BLaER1 (cell line): ENCODE measurements at regions not wholly inside any gene's neighbourhood (a gene's known extent, or its start where the extent isn't known, plus 50 kb on each side); places are given as distances from the start of the nearest gene placed in this dataset.

Source experiments
- H3K27ac ChIP-seq: shearing (Covaris generic); formaldehyde crosslinking; 2 replicates; pipeline ENCODE4 v1.8.1; 2022
- H3K27me3 ChIP-seq: shearing (Covaris generic); formaldehyde crosslinking; 2 replicates; pipeline ENCODE4 v1.8.1; 2022
- H3K36me3 ChIP-seq: shearing (Covaris generic); formaldehyde crosslinking; 2 replicates; pipeline ENCODE4 v1.8.1; 2022
- H3K4me1 ChIP-seq: shearing (Covaris generic); formaldehyde crosslinking; 2 replicates; pipeline ENCODE4 v1.8.1; 2022
- H3K4me2 ChIP-seq: shearing (Covaris generic); formaldehyde crosslinking; 2 replicates; pipeline ENCODE4 v1.8.1; 2022
- H3K4me3 ChIP-seq: shearing (Covaris generic); formaldehyde crosslinking; 2 replicates; pipeline ENCODE4 v1.8.1; 2022
- H3K9ac ChIP-seq: shearing (Covaris generic); formaldehyde crosslinking; 2 replicates; pipeline ENCODE4 v1.8.1; 2022
- H3K9me3 ChIP-seq: shearing (Covaris generic); formaldehyde crosslinking; 2 replicates; pipeline ENCODE4 v1.8.1; 2022
- H4K20me1 ChIP-seq: shearing (Covaris generic); formaldehyde crosslinking; 2 replicates; pipeline ENCODE4 v1.8.1; 2022
- Cebpa-rat ChIP-seq: shearing (Covaris generic); IDR thresholded peaks from 2 replicates; pipeline ENCODE4 v1.8.1; 2022

DNA sequence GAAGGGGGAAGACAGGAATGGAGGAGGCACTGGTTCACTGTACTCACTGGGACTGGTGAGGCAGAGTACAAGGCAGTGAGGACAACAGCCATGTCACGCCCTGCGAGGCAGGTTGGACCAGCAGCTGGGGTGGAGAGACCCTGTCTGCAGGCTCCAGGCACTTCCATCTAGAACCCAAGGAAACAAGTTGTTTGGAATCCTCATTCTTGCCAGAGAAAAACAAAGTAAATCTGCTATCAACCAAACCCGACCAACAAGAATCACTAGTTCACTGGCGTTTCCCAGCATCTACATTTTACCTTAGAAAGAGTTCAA, 98.5 kb upstream of the CDYL start:
- Histone ChIP-seq H3K4me1 (peaks cover 6% of the 10 kb centered on the region; the same call in 1 of the 2 replicates), H3K27me3 (no peaks in the 10 kb centered on the region), H3K4me3 (no peak overlapping the region), H3K9me3 (no peaks in the 10 kb centered on the region), H3K27ac (no peak overlapping the region), H4K20me1 (no peaks in the 10 kb centered on the region), H3K4me2 (no peak overlapping the region), H3K36me3 (no peaks in the 10 kb centered on the region), H3K9ac (no peak overlapping the region)
- TF ChIP-seq Cebpa-rat: no peak

DNA sequence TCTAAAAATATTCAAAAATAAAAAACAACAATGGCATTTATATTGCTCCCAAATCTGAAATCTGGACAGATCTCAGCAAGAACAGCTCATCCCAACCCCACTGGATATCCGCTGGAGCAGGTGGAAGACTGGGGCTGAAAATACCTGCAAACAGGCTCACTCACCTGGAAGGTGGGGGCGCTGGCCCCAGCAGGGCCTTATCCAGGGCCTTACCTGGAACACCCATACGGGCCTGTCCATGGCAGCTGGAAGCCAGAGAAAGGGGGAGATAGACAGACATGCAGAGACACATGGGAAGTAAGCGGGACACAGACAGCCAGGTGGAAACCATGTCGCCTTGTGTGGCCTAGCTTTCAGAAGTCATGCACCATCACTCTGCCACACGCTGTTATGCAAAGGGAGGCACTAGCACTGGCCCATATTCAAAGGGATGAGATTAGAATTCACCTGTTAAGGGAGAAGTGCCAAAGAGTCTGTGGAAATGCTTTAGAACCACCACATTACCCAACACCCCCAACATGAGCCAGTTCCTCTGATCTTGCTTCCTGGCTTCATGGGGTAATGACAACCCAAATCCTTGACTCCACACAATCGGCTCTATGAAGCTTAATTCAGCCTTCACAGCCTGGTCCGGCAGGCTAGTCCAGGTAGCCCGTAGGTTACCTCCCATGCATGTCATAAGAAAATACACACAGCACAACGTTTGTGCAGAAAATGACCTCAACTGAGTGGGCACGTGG, 99.0 kb upstream of the CDYL start:
- peaks cover under 1% of the 10 kb centered on the region; the same call in 1 of the 2 replicates for H3K4me1 ChIP-seq
- H3K4me2 ChIP-seq: no peak overlapping the region
- H4K20me1 ChIP-seq: no peaks in the 10 kb centered on the region
- H3K4me3 ChIP-seq: no peak overlapping the region
- H3K27ac ChIP-seq: no peak overlapping the region
- H3K36me3 ChIP-seq: no peaks in the 10 kb centered on the region
- TF ChIP-seq Cebpa-rat: no peak
- no peaks in the 10 kb centered on the region for H3K9me3 ChIP-seq
- H3K9ac ChIP-seq: no peak overlapping the region
- no peaks in the 10 kb centered on the region for H3K27me3 ChIP-seq

DNA sequence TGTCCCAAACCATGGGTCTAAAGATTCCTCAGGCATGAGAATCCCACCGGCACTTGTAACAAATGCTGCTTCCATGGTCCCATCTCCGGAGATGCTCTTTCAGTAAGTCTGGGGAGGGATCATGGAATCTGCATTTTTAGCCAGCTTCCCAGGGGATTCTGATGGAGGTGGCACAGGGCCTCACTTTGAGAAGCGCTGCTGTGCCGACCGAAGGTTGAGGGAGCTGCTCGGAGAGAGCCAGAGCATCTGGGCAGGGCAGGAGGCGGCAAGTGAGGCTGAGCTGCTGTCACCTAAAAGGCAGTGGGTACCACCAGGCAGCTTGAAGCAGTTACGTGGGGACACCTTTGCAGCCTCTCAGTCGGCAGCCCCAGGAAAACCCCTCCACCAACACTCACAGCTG, 100.2 kb upstream of the CDYL start:
- Histone ChIP-seq H3K27ac (no peak overlapping the region), H3K9ac (no peak overlapping the region), H3K36me3 (no peaks in the 10 kb centered on the region), H3K27me3 (no peaks in the 10 kb centered on the region), H3K4me1 (no peaks in the 10 kb centered on the region), H3K4me3 (no peak overlapping the region), H3K9me3 (no peaks in the 10 kb centered on the region), H3K4me2 (no peak overlapping the region), H4K20me1 (no peaks in the 10 kb centered on the region)
- TF ChIP-seq Cebpa-rat: no peak

- H3K4me1 ChIP-seq: no peaks in the 10 kb centered on the region
- H3K4me2 ChIP-seq: no peak overlapping the region
- H3K9ac ChIP-seq: no peak overlapping the region
- no peak overlapping the region for H3K4me3 ChIP-seq
- no peaks in the 10 kb centered on the region for H4K20me1 ChIP-seq
- no peaks in the 10 kb centered on the region for H3K9me3 ChIP-seq
- H3K27ac ChIP-seq: no peak overlapping the region
- H3K36me3 ChIP-seq: no peaks in the 10 kb centered on the region
- no peak for TF ChIP-seq Cebpa-rat
- no peaks in the 10 kb centered on the region for H3K27me3 ChIP-seq
These were observed 101.1 kb upstream of the CDYL start for GRCh38 chr6:4675121-4675520.

GRCh38 chr6:4673861-4674260, 102.3 kb upstream of the CDYL start:
- Histone ChIP-seq H3K9ac (no peak overlapping the region), H3K4me1 (no peaks in the 10 kb centered on the region), H3K4me2 (no peak overlapping the region), H3K27ac (no peak overlapping the region), H3K4me3 (no peak overlapping the region), H3K27me3 (no peaks in the 10 kb centered on the region), H3K36me3 (no peaks in the 10 kb centered on the region), H3K9me3 (no peaks in the 10 kb centered on the region), H4K20me1 (no peaks in the 10 kb centered on the region)
- TF ChIP-seq Cebpa-rat: no peak

- no peaks in the 10 kb centered on the region for H3K4me1 ChIP-seq
- TF ChIP-seq Cebpa-rat: no peak
- no peak overlapping the region for H3K27ac ChIP-seq
- no peaks in the 10 kb centered on the region for H3K36me3 ChIP-seq
- no peak overlapping the region for H3K4me3 ChIP-seq
- no peaks in the 10 kb centered on the region for H3K9me3 ChIP-seq
- no peak overlapping the region for H3K9ac ChIP-seq
- H3K27me3 ChIP-seq: no peaks in the 10 kb centered on the region
- no peak overlapping the region for H3K4me2 ChIP-seq
- H4K20me1 ChIP-seq: no peaks in the 10 kb centered on the region
These were observed 103.4 kb upstream of the CDYL start for GRCh38 chr6:4672772-4673171.

DNA sequence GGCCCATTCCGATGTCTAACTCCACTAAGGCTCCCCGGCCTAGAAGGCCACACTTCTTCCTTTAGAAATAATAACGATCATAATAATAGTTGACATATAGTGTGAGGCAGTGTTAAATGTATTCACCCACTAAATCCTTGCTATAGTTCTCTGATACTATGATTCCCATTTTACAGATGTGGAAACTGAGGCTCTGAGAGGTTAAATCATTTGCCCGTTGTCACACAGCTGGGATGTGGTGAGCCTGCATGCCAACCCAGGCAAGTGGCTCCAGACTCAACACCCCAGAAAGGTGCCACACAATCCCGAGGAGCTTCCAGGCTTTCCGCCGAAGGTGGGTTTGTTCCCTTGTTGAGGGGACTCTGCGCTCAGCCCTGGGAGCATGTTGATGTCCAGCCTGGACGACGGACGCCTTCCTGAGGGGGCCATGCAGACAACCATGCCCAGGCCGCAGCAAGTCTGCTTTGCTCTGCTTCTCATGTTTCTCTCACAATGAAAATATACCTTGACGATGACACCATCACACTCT, 104.6 kb upstream of the CDYL start:
- Histone ChIP-seq H3K9ac (no peak overlapping the region), H4K20me1 (no peaks in the 10 kb centered on the region), H3K27me3 (no peaks in the 10 kb centered on the region), H3K36me3 (no peaks in the 10 kb centered on the region), H3K9me3 (no peaks in the 10 kb centered on the region), H3K4me1 (no peaks in the 10 kb centered on the region), H3K4me3 (no peak overlapping the region), H3K27ac (no peak overlapping the region), H3K4me2 (no peak overlapping the region)
- no peak for TF ChIP-seq Cebpa-rat

GRCh38 chr6:4670824-4671409, 105.3 kb upstream of the CDYL start:
- no peak for TF ChIP-seq Cebpa-rat

GRCh38 chr6:4670290-4670689, 105.9 kb upstream of the CDYL start:
- TF ChIP-seq Cebpa-rat: no peak
- Histone ChIP-seq H3K9ac (no peak overlapping the region), H3K4me2 (no peak overlapping the region), H4K20me1 (no peaks in the 10 kb centered on the region), H3K4me1 (no peaks in the 10 kb centered on the region), H3K9me3 (no peaks in the 10 kb centered on the region), H3K27me3 (no peaks in the 10 kb centered on the region), H3K4me3 (no peak overlapping the region), H3K27ac (no peak overlapping the region), H3K36me3 (no peaks in the 10 kb centered on the region)

More at GRCh38 chr6:4670824-4671409, 105.3 kb upstream of the CDYL start:
- H4K20me1 ChIP-seq: no peaks in the 10 kb centered on the region
- no peak overlapping the region for H3K4me2 ChIP-seq
- H3K9ac ChIP-seq: no peak overlapping the region
- H3K27ac ChIP-seq: no peak overlapping the region
- no peaks in the 10 kb centered on the region for H3K9me3 ChIP-seq
- no peak overlapping the region for H3K4me3 ChIP-seq
- H3K36me3 ChIP-seq: no peaks in the 10 kb centered on the region
- no peaks in the 10 kb centered on the region for H3K27me3 ChIP-seq
- no peaks in the 10 kb centered on the region for H3K4me1 ChIP-seq

DNA sequence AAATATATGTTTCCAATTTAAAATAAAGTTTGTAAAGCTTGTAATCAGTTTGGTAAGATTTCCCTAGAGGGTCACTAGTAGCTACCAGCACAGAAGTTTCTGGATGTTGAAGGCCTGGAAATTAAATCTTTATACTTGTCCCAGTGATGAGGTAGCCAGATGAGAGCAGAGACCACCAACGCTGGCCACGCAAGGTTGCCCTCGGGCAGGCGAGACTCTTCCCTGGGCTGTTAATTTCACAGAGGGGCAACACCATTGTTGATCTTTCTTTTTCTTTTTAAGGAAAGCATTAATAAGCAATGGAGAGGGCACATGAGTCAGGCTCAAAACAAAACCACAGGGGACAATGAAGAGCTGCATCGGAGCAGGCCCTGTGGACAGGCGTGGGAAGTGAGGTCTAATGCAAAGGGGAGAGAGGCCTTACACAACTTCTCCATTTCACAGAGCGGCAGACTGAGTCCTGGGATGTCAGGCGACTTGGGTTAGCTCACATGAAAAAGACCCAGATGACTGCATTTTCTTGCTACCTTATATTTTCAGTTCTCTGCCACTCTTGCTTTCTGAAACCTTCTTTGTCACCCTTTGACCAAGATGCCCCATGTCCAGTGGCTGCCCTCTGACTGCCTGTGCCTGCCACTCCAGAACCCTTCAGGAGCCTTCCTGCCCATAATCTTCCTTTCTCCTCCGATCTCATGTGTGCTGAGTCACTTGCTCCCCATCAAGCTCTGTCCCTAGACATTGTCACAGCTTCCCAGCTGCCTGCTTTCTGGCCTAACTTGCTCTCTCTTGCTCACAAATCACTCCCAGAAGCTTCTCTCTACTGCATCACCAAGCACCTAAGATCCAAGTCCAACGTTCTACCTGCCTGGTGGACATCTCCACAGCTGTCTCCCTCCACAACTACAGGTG, 107.7 kb upstream of the CDYL start:
- H3K27ac ChIP-seq: no peak overlapping the region
- H4K20me1 ChIP-seq: no peaks in the 10 kb centered on the region
- no peaks in the 10 kb centered on the region for H3K36me3 ChIP-seq
- no peak for TF ChIP-seq Cebpa-rat
- H3K9me3 ChIP-seq: no peaks in the 10 kb centered on the region
- no peaks in the 10 kb centered on the region for H3K4me1 ChIP-seq
- H3K9ac ChIP-seq: no peak overlapping the region
- no peak overlapping the region for H3K4me2 ChIP-seq
- no peak overlapping the region for H3K4me3 ChIP-seq
- no peaks in the 10 kb centered on the region for H3K27me3 ChIP-seq
